ENCODE measurements at regions not wholly inside any gene's neighbourhood (a gene's known extent, or its start where the extent isn't known, plus 50 kb on each side); places are given as distances from the start of the nearest gene placed in this dataset.

DNA sequence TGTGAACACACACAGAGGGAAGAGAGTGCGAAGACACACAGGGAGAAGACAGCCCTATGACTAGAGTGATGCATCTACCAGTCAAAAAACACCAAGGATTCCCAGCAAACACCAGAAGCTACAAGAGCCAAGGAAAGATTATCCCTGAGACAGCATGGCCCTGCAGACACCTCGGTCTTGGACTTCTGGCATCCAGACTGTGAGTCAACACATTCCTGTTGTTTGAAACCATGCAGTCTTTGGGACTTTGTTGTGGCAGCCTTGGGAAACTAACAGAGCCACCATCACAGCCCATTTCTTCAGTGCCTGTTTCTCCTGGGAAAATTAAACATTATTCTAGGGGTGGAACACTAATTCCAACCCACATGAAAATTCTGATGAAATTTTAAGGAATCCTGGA, 220.6 kb downstream of the GXYLT1 start:
- no peak for DNase-seq

DNA sequence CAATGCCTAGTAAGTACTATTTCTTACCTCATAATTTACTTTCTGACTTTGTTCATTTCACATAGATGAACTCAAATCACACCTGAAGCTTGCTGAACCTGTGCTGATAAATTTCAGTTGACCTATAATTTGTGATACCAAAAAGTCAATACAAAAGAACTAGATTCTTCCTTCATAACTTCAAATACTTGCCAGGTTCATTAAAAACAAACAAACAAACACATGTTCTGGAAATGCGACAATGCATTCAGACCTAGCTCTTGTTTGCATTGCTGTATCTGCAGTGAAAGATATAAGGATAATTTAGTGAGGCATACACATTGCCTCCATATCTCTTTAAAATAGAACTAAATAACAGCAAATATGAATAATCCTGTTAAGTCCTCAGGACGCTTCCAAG, 221.3 kb downstream of the GXYLT1 start:
- no peak for DNase-seq

DNA sequence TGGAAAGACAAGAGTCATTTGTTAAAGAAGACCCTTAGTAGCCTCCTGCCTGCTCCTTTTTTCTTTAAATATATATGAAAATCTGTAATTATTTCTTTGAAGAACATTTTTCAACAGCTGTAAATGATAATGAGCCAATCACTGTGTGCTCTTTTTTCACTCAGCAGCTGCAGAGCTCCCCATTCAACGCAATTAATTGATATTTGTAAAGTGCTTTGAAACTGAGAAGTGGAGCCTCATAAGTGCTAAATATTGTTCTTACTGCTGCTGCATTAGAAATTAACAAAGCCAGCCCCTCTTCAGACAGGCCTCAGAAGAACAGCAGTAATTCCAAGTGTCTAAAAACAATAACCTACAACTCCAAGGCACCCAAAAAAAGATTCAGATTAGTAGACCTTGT, 224.3 kb downstream of the GXYLT1 start:
- DNase-seq, result no peak

DNA sequence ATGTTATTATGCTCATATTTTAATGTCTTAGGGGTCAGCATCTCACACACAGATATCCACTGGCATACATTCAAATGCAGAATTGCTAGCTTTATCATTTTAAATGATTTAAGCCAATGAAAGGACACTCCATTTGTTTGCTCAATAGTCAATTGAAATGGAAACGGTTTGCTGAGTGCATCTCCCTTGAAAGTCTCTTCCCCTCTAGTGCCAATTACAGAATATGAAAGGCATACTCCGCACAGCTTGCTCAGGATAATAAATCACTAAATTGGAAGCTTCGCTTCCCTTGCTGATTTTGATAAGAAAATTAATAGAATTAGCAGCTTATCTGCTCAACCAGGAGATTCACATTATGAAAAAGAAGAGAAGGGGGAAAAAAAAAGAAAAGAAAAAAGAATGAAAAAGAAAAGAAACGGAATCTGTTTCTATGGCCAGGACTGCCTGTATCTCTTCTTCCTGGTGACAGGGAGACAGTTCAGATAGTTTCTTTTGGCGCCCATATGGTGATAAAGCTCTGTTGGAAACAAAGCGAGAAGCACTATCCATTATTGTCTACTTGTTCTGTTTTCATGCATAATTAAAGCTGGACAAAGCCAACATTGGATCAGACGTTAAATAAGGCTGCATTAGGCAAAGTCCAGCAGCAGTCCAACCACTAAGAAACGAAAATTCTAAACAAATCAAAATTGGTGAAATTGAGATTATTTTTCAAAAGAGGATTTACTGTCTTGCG, 225.0 kb downstream of the GXYLT1 start:
- no peak for DNase-seq

DNA sequence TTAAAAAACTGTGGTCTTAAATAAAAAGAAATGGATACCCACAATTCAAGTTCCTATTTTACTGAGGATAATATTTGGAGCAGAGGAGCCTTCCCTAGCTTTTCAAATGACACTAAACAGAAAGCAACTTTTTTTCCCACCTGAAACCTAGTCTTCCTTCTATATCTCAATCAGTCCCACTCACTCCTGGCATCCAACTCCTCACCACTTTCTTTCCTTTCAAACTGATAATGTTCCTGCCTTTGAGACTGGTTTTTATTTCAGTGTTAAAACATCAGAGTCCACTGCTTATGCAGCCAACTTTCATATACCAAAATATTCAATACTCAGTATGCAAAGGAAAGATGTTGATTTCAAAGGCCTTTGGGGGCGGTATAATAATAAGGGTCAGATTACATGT, 225.6 kb downstream of the GXYLT1 start:
- DNase-seq, result no peak

DNA sequence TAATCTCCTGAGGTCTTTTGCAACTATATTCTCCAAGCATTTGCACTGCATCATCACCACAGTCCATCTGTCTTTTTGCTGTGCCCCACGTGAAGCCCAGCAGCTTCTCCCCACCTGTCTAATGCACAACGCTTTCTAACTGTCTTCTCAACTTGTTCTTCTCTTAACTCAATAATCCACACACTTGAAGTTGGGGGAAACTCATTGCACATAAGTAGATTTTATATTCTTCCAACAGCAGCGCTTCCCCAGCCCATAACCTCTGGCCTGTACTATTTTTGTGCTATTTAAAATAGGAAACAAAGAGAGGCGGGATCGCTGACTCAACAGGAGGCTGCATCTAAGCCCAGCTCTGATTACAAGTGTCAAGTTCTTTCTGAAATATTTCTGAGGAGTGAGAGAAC, 226.7 kb downstream of the GXYLT1 start:
- no peak for DNase-seq

DNA sequence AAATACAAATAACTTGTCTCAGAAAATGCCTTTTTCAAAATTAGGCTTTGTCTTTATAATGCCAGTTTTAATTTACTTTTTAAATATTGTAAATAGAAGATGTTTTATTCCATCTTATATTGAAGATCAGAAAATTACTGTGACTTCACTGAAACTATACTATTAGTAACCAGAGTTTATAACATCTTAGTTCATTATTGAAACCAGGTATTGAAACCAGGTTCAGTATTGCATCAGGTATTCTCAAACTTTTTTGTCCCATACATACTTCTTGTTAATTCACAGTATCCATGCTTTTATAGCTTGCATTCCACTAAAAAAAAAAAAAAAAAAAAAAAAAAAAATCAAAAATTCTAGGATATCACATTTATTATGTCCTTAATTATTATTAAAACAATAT, 227.5 kb downstream of the GXYLT1 start:
- DNase-seq, result no peak

DNA sequence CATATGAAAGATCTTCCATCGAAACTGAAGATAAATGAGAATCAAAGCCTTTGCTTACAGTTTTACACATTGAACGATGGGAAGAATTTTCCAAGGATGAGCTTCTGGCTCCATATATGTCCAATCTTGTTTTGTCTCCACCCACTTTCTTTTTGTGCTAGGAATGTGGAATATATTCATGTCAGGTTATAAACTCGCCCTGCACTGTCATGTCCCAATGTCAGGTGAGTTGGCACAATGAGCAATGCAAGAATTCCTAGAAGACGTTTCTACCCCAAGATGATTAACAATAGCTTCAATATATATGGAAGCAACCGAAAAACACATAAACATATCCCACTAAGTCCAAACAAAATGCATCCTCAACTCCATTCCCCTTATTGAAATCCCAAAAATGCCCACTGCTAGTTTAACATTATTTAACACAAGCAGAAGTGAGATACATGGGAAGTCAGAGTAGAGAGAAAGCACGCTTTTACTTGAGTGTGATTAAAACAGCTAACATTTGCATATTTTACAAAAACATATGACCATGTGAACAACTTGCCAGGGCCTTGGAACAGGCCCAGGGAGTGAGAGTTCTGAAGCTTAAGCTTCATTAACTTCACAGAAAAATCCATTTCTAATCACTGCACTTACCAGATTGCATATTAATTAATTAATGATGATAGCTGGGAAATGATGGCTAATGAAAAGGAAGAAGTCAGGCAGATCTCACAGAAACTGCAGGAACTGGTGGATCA, 233.9 kb downstream of the GXYLT1 start:
- no peak for DNase-seq

DNA sequence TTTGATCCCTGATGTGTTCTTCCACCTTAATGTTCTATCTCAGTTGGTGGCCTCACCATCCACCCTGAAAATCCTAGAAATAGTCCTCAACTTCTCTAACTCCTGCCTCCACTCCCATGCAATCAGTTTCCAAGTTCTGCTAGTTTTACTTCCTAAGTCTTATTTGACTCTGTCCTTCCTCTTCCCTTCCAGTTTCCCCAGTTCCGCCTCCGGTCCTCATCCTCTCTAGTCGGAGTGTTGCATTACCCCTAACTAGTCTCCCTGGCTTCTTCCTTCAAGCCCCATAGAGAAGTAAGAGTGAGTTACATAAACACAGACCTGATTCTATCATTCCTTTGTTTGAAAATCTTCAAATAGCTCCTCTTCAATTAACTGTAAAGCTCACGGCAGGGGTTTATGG, 236.5 kb downstream of the GXYLT1 start:
- DNase-seq, result no peak

DNA sequence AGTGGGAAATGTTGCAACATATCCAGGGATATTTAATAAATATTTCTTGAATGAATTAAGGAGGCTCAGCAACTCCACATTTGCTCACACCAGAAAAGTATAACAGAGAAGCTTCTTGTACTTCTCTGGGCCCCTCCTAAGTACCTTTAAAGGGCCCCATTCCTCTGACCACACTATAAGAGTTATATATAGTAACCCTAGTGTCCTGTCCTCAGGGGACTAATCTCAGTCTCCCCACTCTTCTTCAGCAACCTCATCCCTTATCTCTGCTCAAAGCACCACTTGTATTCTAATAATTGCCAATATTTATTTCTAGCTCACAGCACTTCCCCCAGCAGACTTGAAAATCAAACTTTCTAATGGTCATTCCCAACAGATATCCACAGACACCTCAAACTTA, 237.1 kb downstream of the GXYLT1 start:
- no peak for DNase-seq

DNA sequence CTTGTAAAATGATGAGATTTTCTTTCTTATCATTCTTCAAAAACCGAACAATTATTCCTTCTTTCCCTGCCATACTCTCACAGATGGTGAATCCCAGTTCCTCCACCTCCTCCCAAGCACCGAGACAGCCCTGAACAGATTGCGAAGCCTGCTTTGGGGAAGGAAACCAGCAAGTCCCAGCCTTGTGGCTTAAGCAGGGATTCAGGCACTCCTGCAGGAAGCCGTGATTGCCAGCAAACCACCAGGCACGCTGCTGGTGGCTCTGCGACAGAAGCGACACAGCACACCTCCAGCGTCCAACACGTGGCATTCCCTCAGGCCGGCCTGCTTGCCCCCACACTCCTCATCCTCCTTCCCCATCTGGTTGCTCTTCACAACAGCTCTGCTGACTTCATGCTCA, 237.7 kb downstream of the GXYLT1 start:
- no peak for DNase-seq

DNA sequence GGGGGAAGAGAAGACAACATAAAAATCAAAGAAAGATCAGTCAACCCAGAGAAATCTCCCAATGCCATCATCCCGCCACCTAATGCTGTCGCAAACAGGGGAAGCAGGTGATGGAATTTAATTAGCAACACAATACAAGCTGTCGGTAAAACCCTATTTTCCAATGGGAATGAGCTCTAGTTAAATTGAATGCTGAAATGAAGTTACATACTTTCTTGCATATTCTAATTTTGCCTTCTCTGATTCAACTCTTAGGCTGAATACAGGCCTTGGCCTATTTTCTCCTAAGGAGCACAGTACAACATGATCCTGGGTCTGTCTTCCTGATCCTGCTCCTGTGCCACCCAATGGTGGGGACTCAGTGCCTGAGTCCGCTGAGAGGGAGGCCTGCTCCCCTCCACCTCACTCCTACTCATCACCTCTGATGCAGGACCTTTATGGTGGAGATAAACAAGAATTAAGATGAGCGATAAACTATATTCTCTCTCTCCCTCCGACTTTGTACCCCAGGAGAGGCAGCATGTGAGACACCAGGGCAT, 238.8 kb downstream of the GXYLT1 start:
- no peak for DNase-seq

DNA sequence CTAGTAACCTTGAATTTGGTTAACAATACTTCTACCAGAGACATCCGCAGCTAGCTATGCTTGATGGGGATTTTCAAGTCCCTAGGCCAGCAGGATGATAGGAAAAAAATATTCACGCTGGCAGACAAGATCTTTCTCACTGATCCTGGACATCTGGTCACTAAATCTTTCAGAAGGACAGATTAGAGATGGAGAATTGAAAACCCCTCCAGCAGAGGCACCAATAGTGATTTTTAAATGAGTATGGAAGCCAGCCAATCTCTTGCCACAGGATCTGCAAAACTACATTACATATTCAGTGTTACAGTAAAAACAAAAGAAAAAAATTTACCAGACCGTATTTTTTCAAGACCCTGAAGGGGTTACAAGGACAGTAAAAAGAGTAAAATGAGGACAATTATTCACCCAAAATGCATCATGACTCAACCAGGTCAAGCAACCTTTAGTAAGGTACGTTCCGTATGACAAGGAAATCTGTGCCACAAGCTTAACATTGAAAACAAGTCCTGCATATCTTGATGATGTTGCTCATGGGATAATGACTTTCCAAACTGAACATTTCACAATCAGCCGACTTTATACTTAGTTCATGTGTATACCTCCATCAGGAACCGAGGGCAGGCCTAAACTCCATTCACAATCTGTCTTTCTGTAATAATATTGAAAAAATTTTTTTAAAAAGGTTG, 239.5 kb downstream of the GXYLT1 start:
- DNase-seq, result no peak

DNA sequence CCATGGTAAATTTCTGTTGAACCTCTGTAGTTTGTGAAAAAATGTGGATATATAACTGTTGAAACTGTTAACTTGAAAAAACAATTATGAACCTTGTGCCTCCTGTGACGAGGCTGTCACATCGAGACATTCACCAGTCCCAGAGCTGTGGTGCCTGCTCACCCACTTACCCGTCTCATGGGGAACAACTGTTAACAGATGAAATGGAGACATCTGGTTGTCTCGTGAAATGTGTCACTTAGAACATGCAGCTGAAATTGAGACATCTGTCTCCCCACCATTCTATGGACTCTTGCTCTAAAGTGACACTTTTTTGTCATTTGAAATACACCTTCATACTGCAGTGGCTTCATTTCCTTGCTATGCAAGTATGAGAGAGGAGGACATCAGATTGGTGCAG, 240.6 kb downstream of the GXYLT1 start:
- DNase-seq, result no peak

DNA sequence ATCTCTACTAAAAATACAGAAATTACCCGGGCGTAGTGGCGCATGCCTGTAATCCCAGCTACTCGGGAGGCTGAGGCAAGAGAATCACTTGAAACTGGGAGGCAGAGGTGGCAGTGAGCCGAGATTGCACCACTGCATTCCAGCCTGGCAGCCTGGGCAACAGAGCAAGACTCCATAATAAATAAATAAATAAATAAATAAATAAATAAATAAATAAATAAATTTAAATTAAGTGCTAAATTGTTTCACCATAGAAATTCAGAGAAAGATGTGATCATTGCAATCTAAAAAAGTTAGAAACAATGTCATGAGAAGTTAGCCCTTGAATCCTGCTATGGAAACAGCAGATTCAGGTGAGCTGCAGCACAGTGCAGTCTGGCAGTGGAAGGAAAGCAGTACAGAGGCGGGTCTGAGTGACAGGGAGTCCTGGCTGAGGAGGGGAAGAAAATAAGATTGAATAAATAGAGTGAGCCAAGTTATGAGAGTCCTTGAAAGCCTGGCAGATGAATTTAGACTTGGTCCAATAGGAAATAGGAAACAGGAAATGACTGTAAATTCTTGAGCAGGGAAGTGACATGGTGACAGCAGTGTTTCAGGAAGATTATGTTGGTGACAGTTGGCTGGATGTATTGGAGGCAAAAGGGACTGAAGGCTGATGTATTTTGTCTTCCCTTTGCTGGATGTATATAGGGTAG, 241.5 kb downstream of the GXYLT1 start:
- no peak for DNase-seq

DNA sequence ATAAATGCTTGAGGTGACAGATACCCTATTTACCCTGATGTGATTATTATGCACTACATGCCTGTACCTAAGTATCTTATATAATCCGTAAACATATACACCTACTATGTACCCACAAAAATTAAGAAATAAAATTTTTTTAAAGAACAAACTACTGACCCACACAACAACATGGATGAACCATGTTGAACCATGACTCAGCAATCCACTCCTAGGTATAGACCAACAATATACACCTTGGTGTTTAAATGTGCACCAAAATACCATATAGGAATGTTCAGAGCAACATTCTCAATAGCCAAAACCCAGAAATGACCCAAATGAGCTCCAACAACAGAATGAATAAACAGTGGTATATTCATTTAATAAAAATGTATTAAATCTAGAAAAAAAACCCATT, 245.1 kb downstream of the GXYLT1 start:
- no peak for DNase-seq

DNA sequence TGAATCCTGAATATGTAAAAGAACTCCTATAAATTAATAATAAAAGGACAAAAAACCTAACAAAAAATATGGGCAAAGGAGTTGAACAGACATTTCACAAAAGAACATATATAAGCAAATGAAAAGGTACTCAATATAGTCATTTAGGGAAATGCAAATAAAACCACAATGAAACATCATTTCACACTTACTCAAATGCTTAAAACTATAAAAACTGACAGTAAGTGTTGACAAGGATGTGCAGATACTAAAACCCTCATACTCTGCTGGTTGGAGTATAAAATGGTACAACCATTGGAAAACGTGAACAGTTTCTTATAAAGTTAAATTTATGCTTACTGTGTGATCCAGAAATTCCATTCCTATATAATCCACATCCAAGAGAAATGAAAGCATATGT, 247.1 kb downstream of the GXYLT1 start:
- DNase-seq, result no peak

DNA sequence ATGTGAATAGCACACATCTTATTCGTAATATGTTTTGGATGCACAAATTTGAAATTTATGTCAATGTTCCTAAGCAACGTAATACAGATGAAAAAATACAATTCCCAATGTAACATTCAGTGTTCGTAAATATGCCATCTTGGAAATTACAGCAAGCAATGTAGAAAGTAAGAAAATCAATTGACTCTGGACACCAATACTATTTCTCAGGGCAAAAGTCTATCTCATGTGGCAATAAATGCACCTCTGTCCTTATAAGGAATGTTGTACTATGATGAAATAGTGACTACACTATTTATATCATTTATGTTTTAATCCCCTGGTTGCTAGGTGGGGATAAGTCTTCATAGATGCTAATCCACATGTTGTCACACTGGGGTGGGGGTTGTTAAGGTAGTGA, 251.2 kb downstream of the GXYLT1 start:
- DNase-seq, result no peak

DNA sequence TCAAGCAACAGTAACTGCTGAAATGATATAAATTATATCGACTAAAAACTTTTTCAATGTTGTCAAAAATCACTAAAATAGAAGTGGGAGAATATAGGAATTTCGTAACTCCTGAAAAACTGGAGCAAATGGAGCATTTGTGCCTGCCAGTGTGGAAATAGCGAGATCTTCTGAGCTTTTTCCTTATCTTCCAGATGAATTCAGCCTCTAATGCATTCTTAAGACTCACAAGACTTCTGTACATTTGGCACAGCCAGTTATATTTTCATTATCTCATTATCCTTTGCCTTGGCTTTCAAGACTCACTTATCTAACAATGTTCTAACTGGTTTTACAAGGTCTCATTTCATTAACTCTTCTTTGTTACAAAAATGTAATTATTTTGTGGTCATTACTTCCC, 252.4 kb downstream of the GXYLT1 start:
- no peak for DNase-seq

DNA sequence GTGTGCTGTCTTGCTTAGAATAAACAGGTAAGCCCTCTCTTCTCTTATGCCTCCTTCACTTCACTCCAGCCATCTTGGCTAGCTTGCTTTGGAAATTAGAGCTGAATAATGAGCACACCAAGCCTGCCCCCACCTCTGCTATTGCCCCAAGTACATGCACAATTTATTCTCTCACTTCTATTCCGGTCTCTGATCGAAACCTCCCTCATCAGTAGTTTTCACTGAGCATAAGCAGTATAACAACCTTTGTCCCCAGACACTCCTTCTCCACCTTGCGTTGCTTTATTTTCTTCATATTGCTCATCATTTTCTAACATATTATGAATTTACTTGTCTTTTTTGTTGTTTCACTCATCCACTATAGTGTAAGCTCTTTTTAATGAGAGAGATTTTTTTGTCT, 253.4 kb downstream of the GXYLT1 start:
- DNase-seq, result no peak

DNA sequence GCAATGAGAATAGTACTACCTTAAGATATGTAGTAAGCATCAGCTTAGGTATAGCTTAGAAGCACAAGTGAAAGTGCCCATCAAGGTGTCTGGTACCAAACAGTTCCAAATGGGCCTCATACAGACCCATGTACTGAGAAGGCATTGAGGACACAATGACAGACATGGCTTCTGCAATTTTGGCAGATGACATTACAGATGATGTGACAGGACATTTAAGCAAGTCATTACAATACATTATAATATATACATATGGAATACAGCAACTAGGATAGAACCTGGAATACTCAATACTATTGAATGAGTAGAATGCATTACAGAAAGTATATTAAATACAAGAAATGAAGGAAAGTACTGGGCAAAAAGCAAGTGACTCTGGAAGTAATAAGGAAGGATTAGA, 256.4 kb downstream of the GXYLT1 start:
- DNase-seq, result no peak

DNA sequence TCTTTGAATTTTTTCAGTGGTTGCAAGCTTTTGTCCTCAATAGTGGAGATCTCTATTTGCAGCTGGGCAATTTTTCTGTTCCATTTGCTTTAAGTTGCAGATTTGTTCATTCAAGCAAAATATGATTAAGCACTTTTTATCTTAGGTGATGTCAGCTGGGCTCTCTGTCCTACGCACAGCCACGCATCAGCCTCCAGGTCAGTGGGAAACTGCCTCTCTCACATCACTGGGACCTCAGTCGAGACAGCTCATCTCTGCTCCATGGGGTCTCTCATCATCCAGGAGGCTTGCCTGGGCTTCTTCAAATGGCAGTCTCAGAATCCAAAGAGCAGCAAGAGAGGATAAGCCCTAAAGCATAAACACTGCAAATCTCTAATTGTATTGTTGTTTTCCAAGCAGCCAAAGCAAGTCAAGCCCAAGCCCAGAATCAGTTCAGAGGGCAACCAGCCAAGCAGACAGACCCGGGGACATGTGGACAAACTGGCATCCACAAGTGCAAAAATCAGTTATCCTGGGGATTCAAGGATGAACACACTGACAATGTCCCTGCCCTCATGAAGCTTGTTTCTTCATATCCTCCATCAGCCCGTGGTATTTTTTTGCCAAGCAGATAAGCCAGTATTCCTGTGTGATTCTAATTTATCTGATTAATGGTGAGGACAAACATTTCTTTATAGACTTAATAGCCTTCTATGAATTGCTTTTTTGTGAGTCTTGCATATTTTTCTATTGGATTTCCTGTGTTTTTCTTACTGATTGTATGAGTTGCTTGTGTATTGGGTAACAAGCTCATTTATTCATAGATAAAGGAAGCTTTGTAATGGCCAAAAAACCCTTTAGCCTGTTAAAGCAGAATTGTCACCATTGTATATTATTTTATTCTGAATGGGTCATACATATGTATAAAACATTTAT, 262.5 kb downstream of the GXYLT1 start:
- no peak for DNase-seq

All from hematopoietic multipotent progenitor cell treated with erythropoietin and hydrocortisone succinate and interleukin-3 and kit ligand, for 8 days (in vitro differentiated cells).